GM19467 (cell line): ENCODE measurements at regions not wholly inside any gene's neighbourhood (a gene's known extent, or its start where the extent isn't known, plus 50 kb on each side); places are given as distances from the start of the nearest gene placed in this dataset.

Source experiments
- ATAC-seq: cut with Tn5 transposase; IDR thresholded peaks from one replicate; pipeline ENCODE4 v1.9.1; 2021; ENCODE audit warnings: mild to moderate bottlenecking, moderate library complexity; ENCODE audit not compliant: unreplicated experiment

DNA sequence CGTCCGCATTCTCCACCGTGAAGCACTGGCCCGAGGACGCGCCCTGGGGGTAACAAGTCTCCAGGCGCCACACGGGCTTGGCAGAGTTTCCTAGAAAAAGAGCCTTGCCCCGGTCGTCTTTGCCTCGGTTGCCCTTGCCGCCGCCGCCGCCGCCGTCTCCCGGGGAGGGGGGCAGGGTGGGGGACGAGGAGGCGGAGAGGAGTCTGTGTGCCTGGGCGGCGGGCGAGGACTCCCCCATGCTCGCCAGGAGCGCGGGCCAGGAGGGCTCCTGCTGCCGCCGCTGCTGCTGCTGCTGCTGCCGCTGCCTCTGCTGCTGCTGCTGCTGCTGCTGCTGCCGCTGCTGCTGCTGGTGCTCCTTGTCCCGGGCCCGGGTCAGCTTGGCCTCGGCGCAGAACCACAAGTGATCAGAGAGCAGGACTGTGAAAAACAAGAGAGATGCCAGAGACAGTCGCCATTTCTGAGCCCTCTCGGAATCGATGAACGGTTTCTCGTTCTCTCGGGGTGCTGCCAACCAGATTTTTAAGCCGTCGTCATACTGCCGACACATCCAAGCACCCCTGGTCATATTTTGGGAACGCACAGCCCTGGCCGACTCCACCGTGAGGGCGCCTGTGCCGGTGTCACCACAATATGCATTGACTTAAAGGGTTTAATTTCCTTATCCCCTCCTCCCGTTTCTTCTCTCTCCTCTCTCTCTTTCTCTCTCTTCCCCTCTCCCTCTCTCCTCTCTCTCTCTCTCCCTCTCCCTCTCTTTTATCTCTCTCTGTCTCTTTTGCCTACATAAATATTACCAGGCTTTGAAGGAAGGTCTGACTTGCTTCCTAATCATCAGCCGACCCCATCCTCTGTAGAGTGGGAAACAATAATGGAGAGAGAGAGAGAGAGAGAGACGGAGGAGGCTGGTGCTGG is 349.1 kb downstream of the LIG4 start:
- ATAC-seq, result no peak

DNA sequence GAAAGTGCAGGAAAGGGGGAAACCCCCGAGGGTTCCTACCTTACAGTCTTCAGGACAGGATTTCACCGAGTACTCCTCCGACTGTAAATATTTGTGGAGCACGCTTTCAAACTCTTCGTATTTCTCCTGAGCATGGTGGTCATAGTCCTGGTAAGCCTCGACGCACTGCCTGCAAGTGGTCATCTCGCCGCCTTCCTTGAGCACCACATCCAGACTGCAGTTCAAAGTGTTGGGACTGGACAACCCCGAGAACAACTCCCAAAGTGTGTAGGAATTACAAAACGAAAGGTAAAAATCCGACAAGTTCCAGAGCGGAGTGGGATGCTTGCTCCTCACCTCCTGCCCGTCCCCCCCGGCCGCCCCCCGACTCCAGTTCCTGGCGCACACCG is 349.7 kb downstream of the LIG4 start:
- ATAC-seq, result no peak

DNA sequence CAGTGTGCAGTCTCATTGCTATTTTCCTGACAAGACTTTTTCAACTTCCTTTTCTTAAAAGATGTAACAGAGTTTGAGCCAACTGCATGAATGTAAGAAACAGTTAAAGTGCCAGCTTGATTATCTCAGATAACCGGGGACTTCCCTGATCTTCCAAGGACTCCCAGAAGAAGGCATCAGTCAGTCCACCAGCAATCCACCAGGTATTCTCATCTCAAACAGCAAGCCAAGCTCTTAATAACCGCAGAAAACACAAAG is 350.1 kb downstream of the LIG4 start:
- ATAC-seq, result no peak

DNA sequence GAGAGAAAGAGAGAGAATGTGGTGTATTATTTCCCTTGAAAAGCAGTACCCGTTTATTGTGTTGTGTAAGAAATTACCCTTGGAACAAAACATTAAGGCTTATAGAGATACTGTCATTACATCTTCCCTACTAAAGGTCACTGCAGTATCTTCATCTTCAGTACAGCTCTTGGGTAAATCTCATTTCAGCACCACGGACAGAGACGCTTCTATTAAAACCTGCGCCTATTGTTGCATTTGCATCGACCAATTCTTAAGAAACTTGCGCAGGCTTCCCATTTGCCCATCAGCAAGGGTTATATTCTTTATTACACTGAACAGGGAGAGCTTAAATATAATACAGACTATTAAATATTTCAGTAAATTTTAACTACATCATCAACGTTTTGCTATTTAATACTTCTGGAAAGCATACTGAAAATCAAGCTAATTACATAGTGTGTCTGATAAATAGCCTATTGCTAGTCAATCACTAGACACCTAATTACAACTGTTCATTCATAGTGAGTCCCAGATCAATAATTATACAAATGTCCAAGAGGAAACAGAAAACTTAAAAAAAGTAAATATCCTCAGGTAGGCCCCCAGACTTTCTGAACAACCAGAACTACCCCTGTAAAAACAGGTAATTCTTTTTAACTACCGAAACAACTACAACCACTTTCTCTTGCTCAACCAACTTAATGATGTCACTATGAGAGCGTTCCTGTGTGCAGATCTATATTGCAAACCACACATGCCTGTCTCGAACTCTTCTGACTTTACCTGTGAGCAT is 350.6 kb downstream of the LIG4 start:
- ATAC-seq, result no peak

DNA sequence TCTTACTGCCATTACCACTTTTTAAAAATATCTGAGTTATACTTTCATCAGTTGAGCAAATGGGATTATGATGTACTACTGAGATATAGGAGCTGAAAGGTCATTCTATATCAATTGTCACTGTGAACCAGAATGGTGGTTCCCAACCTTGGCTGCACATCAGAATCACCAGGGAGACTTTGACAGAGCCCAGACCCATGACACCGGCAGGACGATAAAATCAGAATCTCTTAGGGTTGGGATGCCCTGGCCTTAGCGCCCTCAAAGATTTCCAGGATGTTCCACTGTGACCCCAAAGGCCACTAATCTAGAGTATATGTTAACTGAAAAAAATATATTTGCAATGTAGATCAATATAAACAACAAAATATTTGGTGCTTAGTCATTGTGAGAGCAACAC is 355.1 kb downstream of the LIG4 start:
- no peak for ATAC-seq

DNA sequence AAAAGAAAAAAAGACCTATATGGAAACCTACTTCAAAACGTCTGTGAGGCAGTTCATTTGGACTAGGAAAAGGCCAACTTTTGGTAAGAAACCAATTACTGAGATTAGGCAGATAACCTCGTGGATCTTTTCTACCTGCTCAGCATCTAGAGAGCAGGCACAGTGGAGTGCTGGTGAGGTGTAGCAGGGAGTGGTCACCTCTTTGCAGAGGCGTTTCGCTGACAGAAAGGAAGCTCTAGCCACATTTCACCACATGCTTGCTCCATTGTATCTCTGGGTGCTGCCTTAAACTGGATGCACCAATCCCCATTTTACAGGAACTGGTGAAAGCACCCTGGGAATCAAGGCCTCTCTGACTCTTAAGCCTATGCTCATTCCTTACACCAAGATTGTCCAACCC is 360.5 kb downstream of the LIG4 start:
- ATAC-seq, result no peak

GRCh38 chr13:107852072-107852471 is 363.3 kb downstream of the LIG4 start:
- ATAC-seq, result no peak

DNA sequence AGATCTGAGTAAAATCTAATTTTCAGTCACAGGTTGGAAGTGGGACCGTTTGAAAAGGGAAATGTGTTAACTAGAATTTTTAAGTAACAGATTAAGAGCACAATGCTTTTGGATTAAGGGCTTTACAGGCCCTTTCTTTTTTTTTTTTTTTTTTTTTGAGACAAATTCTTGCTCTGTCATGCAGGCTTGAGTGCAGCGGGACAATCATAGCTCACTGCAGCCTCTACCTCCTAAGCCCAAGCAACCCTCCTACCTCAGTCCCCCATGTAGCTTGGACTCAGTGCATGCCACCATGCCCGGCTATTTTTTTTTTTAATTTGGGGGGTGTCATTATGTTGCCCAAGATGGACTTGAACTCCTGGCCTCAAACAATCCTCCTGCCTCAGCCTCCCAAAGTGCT is 363.7 kb downstream of the LIG4 start:
- no peak for ATAC-seq

DNA sequence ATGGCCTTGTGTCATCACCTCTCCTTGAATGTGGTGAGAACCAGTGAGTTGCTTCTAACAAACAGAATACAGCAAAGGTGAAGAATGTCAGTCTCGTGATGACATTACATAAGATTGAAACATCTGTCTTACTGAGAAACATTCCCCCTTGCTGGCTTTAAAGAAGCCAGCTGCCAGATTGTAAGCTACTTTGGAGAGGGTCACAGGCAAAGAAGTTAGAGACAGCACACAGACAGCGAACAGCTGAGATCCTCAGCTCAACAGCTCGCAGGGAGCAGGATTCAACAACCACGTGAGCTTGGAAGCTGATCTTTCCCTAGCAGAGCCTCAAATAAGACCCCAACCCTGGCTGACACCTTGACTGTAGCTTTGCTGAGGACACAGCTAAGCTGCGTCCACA is 367.9 kb downstream of the LIG4 start:
- no peak for ATAC-seq

DNA sequence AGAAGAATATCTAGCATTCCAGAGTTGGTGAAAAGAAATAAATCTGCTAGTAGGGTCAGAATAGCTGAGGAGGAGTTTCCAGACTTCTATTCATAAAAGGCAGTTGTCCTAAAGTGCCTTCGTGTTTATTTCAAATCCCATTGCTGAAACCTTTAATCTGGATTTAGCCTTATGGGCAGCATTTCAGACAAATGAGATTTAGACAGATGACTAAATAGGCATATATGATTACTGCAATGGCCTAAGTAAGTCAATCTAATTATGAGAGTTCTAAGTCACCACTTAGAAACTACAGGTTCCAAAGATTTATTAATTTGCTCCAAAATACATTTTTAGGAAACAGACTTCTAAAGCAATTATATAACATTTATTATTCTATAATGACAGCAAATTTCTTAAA is 368.7 kb downstream of the LIG4 start:
- ATAC-seq, result no peak

GRCh38 chr13:107845911-107846310 is 369.4 kb downstream of the LIG4 start:
- ATAC-seq, result no peak

- no peak for ATAC-seq
These were observed 371.7 kb downstream of the LIG4 start for GRCh38 chr13:107843681-107844080.

- no peak for ATAC-seq
These were observed 372.1 kb downstream of the LIG4 start for GRCh38 chr13:107843281-107843680.

DNA sequence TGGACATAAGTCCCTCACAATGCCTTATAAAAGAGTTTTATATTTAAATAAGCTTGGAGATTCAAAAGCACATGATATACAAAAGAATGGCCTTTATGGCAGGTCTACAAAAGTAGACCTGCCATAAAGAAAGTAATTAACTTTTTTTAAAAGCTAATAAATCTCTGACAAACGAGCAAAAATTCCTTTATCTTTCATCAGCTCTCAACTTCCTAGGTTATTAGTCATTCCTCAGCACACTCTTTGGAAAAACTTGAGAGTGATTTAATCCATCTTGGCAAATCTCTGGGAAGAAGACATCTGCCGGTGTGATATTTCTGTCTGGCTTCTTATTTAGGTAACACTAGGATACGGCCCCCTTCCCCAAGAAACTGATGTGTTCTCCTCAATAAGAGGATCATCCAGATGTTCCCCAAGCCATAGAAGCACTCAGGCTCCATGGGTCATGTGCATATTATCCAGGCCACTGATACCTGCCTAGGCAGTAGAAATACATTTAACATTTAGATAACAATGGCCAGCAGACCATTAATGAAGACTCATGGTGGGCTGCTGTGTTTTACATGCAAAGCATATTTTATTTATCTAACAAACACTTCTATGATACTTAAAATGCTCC is 372.7 kb downstream of the LIG4 start:
- no peak for ATAC-seq

GRCh38 chr13:107838588-107839161 is 376.7 kb downstream of the LIG4 start:
- ATAC-seq, result no peak

DNA sequence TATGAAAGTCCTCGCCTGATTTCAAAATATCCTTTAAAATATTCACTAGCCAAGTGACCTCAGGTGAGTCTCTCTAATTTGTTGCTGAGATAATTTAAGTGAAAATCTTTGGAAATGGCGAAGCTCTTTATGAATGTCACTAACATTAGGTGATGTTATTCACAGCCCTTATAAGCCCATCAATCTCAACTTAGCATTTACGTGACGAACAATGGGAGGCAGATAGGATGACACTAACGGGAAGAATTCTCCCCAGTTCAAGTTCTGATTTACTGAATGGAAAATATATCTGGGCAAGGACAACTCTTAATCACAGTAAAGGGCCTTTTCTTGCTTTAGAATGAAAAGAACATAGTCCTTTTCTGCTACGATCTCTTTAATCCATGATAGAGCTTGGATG is 378.7 kb downstream of the LIG4 start:
- no peak for ATAC-seq

GRCh38 chr13:107835339-107836018 is 379.9 kb downstream of the LIG4 start:
- peak; percentile 59 for ATAC-seq

DNA sequence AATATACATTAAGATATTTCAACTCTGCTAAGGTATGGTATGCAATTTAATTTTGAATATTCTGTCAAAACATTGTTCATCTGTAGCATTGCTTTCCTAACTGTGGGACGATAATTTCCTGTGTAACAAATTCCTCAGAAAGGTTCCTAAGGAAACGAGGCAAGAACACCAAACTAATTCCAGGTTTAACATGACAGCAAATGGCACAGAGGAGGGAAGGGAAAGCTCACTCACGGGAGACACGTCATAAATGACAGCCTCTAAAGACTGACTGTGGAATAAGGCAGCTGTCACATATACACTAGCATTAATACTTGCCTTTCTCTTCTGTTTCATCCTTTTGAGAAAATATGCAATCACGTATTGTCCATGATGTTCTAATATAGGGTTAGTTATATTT is 380.6 kb downstream of the LIG4 start:
- ATAC-seq, result no peak

DNA sequence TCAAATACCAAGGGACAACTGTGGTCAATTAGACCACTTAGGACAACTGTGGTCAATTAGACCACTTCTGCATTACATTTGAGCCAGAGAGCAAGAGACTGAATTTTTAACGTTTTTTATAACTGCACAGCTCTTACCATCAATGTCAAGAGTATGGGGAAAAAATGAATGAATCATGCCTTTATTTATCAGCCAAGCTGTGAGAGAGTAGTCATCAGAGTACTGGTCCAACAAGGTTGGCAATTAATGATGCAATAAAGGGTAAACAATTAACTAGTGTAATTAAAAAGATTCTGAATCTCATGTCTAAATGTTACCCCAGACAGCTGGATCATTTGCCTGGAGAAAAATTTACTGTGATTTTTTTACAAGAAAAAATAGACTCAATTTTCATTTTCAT is 381.1 kb downstream of the LIG4 start:
- ATAC-seq, result no peak

GRCh38 chr13:107832500-107833100 is 382.7 kb downstream of the LIG4 start:
- ATAC-seq, result no peak

GRCh38 chr13:107830804-107831203 is 384.5 kb downstream of the LIG4 start:
- ATAC-seq, result no peak
